Stimulated activated CD4-positive, alpha-beta T cell treated with anti-CD3 and anti-CD28 coated beads, TNF-alpha, amount 100 ng/mL, for 48 hours (primary cell): ENCODE measurements at regions not wholly inside any gene's neighbourhood (a gene's known extent, or its start where the extent isn't known, plus 50 kb on each side); places are given as distances from the start of the nearest gene placed in this dataset.
"Not testable (repeated sequence)": the region's sequence is repeated elsewhere in the genome, so short reads cannot be mapped to it uniquely, and the experiment has no call there.

Source experiments
- DNase-seq, 3 donors: peaks; one replicate each; pipeline ENCODE4 v3.0.0-alpha.2; 2020; ENCODE audit warnings: low read depth in 3 of 3

- no peak for DNase-seq
Measured at GRCh38 chr10:2108496-2108895, 371.2 kb upstream of the ADARB2 start.

- no peak for DNase-seq
Measured at GRCh38 chr10:2106641-2107040, 369.3 kb upstream of the ADARB2 start.

- no peak for DNase-seq
Measured at GRCh38 chr10:2099321-2099720, 362.0 kb upstream of the ADARB2 start.

- DNase-seq, result no peak
Measured at GRCh38 chr10:2097937-2098336, 360.6 kb upstream of the ADARB2 start.

GRCh38 chr10:2094171-2094570 is 356.8 kb upstream of the ADARB2 start:
- no peak for DNase-seq

- DNase-seq, result no peak
Measured at GRCh38 chr10:2083591-2083990, 346.3 kb upstream of the ADARB2 start.

- DNase-seq, result no peak
Measured at GRCh38 chr10:2081501-2081900, 344.2 kb upstream of the ADARB2 start.

GRCh38 chr10:2079603-2080078 is 342.3 kb upstream of the ADARB2 start:
- no peak for DNase-seq

GRCh38 chr10:2077231-2077630 is 339.9 kb upstream of the ADARB2 start:
- DNase-seq, result no peak

GRCh38 chr10:2076528-2076927 is 339.2 kb upstream of the ADARB2 start:
- DNase-seq, result no peak

GRCh38 chr10:2067015-2067414 is 329.7 kb upstream of the ADARB2 start:
- DNase-seq, result no peak

- no peak for DNase-seq
Measured at GRCh38 chr10:2054728-2055127, 317.4 kb upstream of the ADARB2 start.

- DNase-seq, result no peak
Measured at GRCh38 chr10:2053805-2054204, 316.5 kb upstream of the ADARB2 start.

- DNase-seq, result no peak
Measured at GRCh38 chr10:2051108-2051507, 313.8 kb upstream of the ADARB2 start.

- no peak for DNase-seq
Measured at GRCh38 chr10:2049560-2049959, 312.2 kb upstream of the ADARB2 start.

- no peak for DNase-seq
Measured at GRCh38 chr10:2048337-2048973, 311.1 kb upstream of the ADARB2 start.

- no peak for DNase-seq
Measured at GRCh38 chr10:2047679-2048078, 310.4 kb upstream of the ADARB2 start.

- DNase-seq, result no peak
Measured at GRCh38 chr10:2043379-2043778, 306.1 kb upstream of the ADARB2 start.

- no peak for DNase-seq
Measured at GRCh38 chr10:2038036-2038435, 300.7 kb upstream of the ADARB2 start.

GRCh38 chr10:2037246-2037645 is 299.9 kb upstream of the ADARB2 start:
- DNase-seq, result no peak

GRCh38 chr10:2036209-2036608 is 298.9 kb upstream of the ADARB2 start:
- no peak for DNase-seq

GRCh38 chr10:2030046-2030445 is 292.7 kb upstream of the ADARB2 start:
- no peak for DNase-seq

GRCh38 chr10:2026936-2027335 is 289.6 kb upstream of the ADARB2 start:
- DNase-seq, result no peak

- DNase-seq, result not testable (repeated sequence)
Measured at GRCh38 chr10:2024750-2025149, 287.4 kb upstream of the ADARB2 start.
